ENCODE measurements at regions not wholly inside any gene's neighbourhood (a gene's known extent, or its start where the extent isn't known, plus 50 kb on each side); places are given as distances from the start of the nearest gene placed in this dataset.

- FAIRE-seq, result no peak
Observed at GRCh38 chr20:11437090-11437489, 480.6 kb upstream of the BTBD3 start.

- no peak for FAIRE-seq
Observed at GRCh38 chr20:11437611-11438380, 479.9 kb upstream of the BTBD3 start.

GRCh38 chr20:11438412-11438811 lies 479.3 kb upstream of the BTBD3 start:
- no peak for FAIRE-seq

- FAIRE-seq, result no peak
Observed at GRCh38 chr20:11443382-11444119, 474.1 kb upstream of the BTBD3 start.

- FAIRE-seq, result no peak
Observed at GRCh38 chr20:11445161-11445560, 472.5 kb upstream of the BTBD3 start.

GRCh38 chr20:11445891-11446290 lies 471.8 kb upstream of the BTBD3 start:
- FAIRE-seq, result no peak

GRCh38 chr20:11447371-11448100 lies 470.2 kb upstream of the BTBD3 start:
- FAIRE-seq, result no peak

- FAIRE-seq, result no peak
Observed at GRCh38 chr20:11448554-11448953, 469.1 kb upstream of the BTBD3 start.

GRCh38 chr20:11451793-11452291 lies 465.9 kb upstream of the BTBD3 start:
- no peak for FAIRE-seq

- no peak for FAIRE-seq
Observed at GRCh38 chr20:11452326-11452725, 465.4 kb upstream of the BTBD3 start.

- FAIRE-seq, result no peak
Observed at GRCh38 chr20:11453430-11453829, 464.3 kb upstream of the BTBD3 start.

- FAIRE-seq, result no peak
Observed at GRCh38 chr20:11454966-11455799, 462.5 kb upstream of the BTBD3 start.

- no peak for FAIRE-seq
Observed at GRCh38 chr20:11457488-11457887, 460.2 kb upstream of the BTBD3 start.

GRCh38 chr20:11459090-11459890 lies 458.4 kb upstream of the BTBD3 start:
- FAIRE-seq, result no peak

GRCh38 chr20:11467436-11467835 lies 450.3 kb upstream of the BTBD3 start:
- no peak for FAIRE-seq

GRCh38 chr20:11468880-11469279 lies 448.8 kb upstream of the BTBD3 start:
- FAIRE-seq, result no peak

- FAIRE-seq, result no peak
Observed at GRCh38 chr20:11469795-11470435, 447.8 kb upstream of the BTBD3 start.

- FAIRE-seq, result no peak
Observed at GRCh38 chr20:11473983-11474382, 443.7 kb upstream of the BTBD3 start.

GRCh38 chr20:11483697-11484096 lies 434.0 kb upstream of the BTBD3 start:
- no peak for FAIRE-seq

- FAIRE-seq, result no peak
Observed at GRCh38 chr20:11484479-11484878, 433.2 kb upstream of the BTBD3 start.

- no peak for FAIRE-seq
Observed at GRCh38 chr20:11492386-11492785, 425.3 kb upstream of the BTBD3 start.

Data from islet of Langerhans (tissue), 1 donor.